PC-3 (cell line): ENCODE measurements at regions not wholly inside any gene's neighbourhood (a gene's known extent, or its start where the extent isn't known, plus 50 kb on each side); places are given as distances from the start of the nearest gene placed in this dataset.

Experiments
- EZH2 ChIP-seq: fragments of 300-600 bp; sonication (generic); IDR thresholded peaks from one replicate; pipeline ENCODE4 v1.6.1; 2017; ENCODE audit warnings: antibody characterized with exemption, mild to moderate bottlenecking, low read length; ENCODE audit not compliant: unreplicated experiment
- EZH2phosphoT487 ChIP-seq: fragments of 300-600 bp; sonication (generic); IDR thresholded peaks from 2 replicates; pipeline ENCODE4 v1.6.1; 2018; ENCODE audit warnings: mild to moderate bottlenecking, antibody characterized with exemption, low read length, borderline replicate concordance
- TF ChIP-seq, protein P1 (sequence below): fragments of 300-600 bp; sonication (generic); conservative IDR thresholded peaks from 2 replicates; pipeline ENCODE4 v1.5.1; 2017; ENCODE audit warnings: antibody characterized with exemption, low read depth, mild to moderate bottlenecking, low read length

DNA sequence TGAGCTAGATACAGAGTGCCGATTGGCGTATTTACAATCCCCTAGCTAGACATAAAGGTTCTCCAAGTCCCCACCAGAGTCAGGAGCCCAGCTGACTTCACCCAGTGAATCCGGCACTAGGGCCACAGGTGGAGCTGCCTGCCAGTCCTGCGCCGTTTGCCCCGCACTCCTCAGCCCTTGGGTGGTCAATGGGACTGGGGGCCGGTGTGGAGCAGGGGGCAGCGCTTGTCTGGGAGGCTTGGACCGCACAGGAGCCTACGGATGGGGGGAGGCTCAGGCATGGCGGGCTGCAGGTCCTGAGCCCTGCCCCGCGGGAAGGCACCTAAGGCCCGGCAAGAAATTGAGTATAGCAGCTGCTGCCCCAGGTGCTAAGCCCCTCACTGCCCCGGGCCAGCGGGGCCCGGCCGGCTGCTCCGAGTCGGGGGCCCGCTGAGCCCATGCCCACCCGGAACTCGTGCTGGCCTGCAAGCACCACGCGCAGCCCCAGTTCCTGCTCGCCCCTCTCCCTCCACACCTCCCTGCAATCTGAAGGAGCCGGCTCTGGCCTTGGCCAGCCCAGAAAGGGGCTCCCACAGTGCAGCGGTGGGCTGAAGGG, 1113.8 kb upstream of the LRRTM3 start:
- TF ChIP-seq, protein P1, sequence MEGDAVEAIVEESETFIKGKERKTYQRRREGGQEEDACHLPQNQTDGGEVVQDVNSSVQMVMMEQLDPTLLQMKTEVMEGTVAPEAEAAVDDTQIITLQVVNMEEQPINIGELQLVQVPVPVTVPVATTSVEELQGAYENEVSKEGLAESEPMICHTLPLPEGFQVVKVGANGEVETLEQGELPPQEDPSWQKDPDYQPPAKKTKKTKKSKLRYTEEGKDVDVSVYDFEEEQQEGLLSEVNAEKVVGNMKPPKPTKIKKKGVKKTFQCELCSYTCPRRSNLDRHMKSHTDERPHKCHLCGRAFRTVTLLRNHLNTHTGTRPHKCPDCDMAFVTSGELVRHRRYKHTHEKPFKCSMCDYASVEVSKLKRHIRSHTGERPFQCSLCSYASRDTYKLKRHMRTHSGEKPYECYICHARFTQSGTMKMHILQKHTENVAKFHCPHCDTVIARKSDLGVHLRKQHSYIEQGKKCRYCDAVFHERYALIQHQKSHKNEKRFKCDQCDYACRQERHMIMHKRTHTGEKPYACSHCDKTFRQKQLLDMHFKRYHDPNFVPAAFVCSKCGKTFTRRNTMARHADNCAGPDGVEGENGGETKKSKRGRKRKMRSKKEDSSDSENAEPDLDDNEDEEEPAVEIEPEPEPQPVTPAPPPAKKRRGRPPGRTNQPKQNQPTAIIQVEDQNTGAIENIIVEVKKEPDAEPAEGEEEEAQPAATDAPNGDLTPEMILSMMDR: no peak
- no peak for TF ChIP-seq EZH2
- TF ChIP-seq EZH2phosphoT487: no peak
